ENCODE measurements at regions not wholly inside any gene's neighbourhood (a gene's known extent, or its start where the extent isn't known, plus 50 kb on each side); places are given as distances from the start of the nearest gene placed in this dataset.

DNA sequence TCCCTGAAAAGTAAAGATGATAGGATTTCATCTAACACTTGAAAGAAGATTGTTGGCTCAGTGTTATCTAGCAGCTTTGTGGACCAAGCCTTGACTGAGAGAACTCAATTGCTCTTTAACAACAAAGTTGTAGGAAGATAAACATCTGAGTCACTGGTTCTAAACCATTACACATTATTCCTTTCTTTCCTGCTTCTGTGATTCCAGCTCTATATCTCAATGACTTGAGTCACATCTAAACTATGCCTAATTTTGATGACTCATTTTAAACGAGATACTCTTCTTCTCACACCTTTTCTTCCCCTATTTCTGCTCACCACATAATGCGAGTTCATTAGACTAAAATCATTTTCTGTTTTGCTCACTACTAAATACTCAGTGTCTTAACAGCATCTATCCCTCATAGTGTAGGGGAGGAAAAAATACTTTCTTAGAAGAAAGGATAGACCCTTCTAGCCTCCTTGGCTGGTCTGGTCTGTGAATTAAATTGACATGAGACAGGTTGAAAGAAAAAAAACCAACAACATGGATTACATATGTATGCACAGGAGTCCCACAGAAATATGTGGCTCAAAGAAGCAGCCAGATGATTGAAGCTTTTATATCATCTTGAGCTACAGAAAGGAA is 201.4 kb downstream of the C12orf50 start:
- H3K4me1 ChIP-seq (ENCODE audit: control insufficient read depth, insufficient read depth, low read length) = no peaks in the 10 kb centered on the region
- H3K27ac ChIP-seq (ENCODE audit: extremely low read depth, low read depth, low read length) = no peak overlapping the region
- TF ChIP-seq OSR2 (tag by site-specific recombination; IDR thresholded peaks at IDR 0.05) (no peak), ZNF510 (tag by site-specific recombination; IDR thresholded peaks at IDR 0.05; ENCODE audit: insufficient replicate concordance) (no peak), MYNN (tag by site-specific recombination; IDR thresholded peaks at IDR 0.05; ENCODE audit: borderline replicate concordance) (no peak), EGR2 (tag by site-specific recombination; IDR thresholded peaks at IDR 0.05; ENCODE audit: low read depth) (no peak), HOXD13 (CRISPR knock-in tag; IDR thresholded peaks at IDR 0.05; ENCODE audit: borderline replicate concordance) (no peak), ZBTB48 (tag by site-specific recombination; IDR thresholded peaks at IDR 0.05) (no peak)
- no peaks in the 10 kb centered on the region for H3K9me3 ChIP-seq (ENCODE audit: control insufficient read depth, insufficient read depth, low read depth, low read length)
- CTCF ChIA-PET = interaction anchor here (1.4 kb wide), 1 partner anchor 8 kb away, joined by 4 read pairs; no protein-coding TSS in a partner anchor
- H3K4me3 ChIP-seq (ENCODE audit: low read depth, low read length) = no peak overlapping the region
- POLR2A ChIA-PET = no interaction called here
- H3K36me3 ChIP-seq (ENCODE audit: control insufficient read depth in 2 of 2, insufficient read depth in 1 of 2, low read length in 2 of 2) = no peaks in the 10 kb centered on the region

DNA sequence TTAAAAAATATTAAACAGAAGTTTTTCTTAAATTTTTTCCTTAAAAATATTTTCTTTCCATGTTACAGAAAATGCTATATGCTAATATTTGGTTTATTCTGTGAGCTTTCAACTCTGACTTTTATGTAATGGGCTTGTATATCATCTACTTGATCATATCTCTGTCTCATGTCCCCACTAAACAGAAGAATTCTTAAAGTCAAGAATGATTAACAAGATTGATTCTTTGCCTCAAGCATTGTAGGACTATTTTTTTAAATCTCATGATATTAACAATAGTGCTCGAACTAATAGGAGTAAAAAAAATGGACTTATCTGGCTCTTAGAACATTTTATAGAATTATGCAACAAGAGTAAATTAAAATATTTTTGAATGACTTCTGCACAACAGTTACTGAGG is 206.3 kb downstream of the C12orf50 start:
- no peaks in the 10 kb centered on the region for H3K36me3 ChIP-seq (ENCODE audit: control insufficient read depth in 2 of 2, insufficient read depth in 1 of 2, low read length in 2 of 2)
- H3K27ac ChIP-seq (ENCODE audit: extremely low read depth, low read depth, low read length) = no peak overlapping the region
- H3K4me1 ChIP-seq (ENCODE audit: control insufficient read depth, insufficient read depth, low read length) = no peaks in the 10 kb centered on the region
- CTCF ChIA-PET = no interaction called here
- no peaks in the 10 kb centered on the region for H3K9me3 ChIP-seq (ENCODE audit: control insufficient read depth, insufficient read depth, low read depth, low read length)
- POLR2A ChIA-PET = no interaction called here
- H3K4me3 ChIP-seq (ENCODE audit: low read depth, low read length) = no peak overlapping the region
- TF ChIP-seq, protein P1, sequence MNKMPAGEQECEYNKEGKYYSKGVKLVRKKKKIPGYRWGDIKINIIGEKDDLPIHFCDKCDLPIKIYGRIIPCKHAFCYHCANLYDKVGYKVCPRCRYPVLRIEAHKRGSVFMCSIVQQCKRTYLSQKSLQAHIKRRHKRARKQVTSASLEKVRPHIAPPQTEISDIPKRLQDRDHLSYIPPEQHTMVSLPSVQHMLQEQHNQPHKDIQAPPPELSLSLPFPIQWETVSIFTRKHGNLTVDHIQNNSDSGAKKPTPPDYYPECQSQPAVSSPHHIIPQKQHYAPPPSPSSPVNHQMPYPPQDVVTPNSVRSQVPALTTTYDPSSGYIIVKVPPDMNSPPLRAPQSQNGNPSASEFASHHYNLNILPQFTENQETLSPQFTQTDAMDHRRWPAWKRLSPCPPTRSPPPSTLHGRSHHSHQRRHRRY (tag by site-specific recombination; IDR thresholded peaks at IDR 0.05) = no peak
- TF ChIP-seq ZNF292 (tag by site-specific recombination; IDR thresholded peaks at IDR 0.05; ENCODE audit: borderline replicate concordance, low read depth) = no peak
- no peak for TF ChIP-seq MEIS1 (CRISPR knock-in tag; IDR thresholded peaks at IDR 0.05; ENCODE audit: borderline replicate concordance)
- TF ChIP-seq, protein P2, sequence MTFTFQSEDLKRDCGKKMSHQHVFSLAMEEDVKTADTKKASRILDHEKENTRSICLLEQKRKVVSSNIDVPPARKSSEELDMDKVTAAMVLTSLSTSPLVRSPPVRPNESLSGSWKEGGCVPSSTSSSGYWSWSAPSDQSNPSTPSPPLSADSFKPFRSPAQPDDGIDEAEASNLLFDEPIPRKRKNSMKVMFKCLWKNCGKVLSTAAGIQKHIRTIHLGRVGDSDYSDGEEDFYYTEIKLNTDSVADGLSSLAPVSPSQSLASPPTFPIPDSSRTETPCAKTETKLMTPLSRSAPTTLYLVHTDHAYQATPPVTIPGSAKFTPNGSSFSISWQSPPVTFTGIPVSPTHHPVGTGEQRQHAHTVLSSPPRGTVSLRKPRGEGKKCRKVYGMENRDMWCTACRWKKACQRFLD (tag by site-specific recombination; IDR thresholded peaks at IDR 0.05) = no peak
- TF ChIP-seq, protein P3, sequence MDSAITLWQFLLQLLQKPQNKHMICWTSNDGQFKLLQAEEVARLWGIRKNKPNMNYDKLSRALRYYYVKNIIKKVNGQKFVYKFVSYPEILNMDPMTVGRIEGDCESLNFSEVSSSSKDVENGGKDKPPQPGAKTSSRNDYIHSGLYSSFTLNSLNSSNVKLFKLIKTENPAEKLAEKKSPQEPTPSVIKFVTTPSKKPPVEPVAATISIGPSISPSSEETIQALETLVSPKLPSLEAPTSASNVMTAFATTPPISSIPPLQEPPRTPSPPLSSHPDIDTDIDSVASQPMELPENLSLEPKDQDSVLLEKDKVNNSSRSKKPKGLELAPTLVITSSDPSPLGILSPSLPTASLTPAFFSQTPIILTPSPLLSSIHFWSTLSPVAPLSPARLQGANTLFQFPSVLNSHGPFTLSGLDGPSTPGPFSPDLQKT (IDR thresholded peaks at IDR 0.05; ENCODE audit: borderline replicate concordance, low read depth, low read length) = no peak
- TF ChIP-seq ZNF174 (tag by site-specific recombination; IDR thresholded peaks at IDR 0.05) = no peak
- no peak for TF ChIP-seq ZNF624 (tag by site-specific recombination; IDR thresholded peaks at IDR 0.05)
- TF ChIP-seq ZNF843 (tag by site-specific recombination; IDR thresholded peaks at IDR 0.05) = no peak
- no peak for TF ChIP-seq ZNF416 (tag by site-specific recombination; IDR thresholded peaks at IDR 0.05)
- TF ChIP-seq, protein P4, sequence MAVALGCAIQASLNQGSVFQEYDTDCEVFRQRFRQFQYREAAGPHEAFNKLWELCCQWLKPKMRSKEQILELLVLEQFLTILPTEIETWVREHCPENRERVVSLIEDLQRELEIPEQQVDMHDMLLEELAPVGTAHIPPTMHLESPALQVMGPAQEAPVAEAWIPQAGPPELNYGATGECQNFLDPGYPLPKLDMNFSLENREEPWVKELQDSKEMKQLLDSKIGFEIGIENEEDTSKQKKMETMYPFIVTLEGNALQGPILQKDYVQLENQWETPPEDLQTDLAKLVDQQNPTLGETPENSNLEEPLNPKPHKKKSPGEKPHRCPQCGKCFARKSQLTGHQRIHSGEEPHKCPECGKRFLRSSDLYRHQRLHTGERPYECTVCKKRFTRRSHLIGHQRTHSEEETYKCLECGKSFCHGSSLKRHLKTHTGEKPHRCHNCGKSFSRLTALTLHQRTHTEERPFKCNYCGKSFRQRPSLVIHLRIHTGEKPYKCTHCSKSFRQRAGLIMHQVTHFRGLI (tag by site-specific recombination; IDR thresholded peaks at IDR 0.05) = no peak
- no peak for TF ChIP-seq KLF16 (tag by site-specific recombination; IDR thresholded peaks at IDR 0.05)
